Upper lobe of left lung (tissue), 6 donors: ENCODE measurements at regions not wholly inside any gene's neighbourhood (a gene's known extent, or its start where the extent isn't known, plus 50 kb on each side); places are given as distances from the start of the nearest gene placed in this dataset.

Source experiments
- ATAC-seq, 2 donors: fragments of 200-7000 bp; cut with Tn5 transposase; one replicate each; pipeline ENCODE4 v1.9.1; 2022; ENCODE audit warnings: mild to moderate bottlenecking in 2 of 2, moderate library complexity in 2 of 2; ENCODE audit not compliant: low FRiP score in 2 of 2
- DNase-seq, 2 donors: peaks; one replicate each; pipeline ENCODE4 v3.0.0-alpha.2; 2019 to 2020
- H3K27ac ChIP-seq, 4 donors: fragments of 200-600 bp; sonication (generic); one replicate each; pipeline ENCODE4 v1.5.1; 2016 to 2019
- H3K27me3 ChIP-seq, 4 donors: fragments of 200-600 bp; sonication (generic); one replicate each; pipeline ENCODE4 v1.5.1; 2017 to 2019
- H3K36me3 ChIP-seq, 4 donors: fragments of 200-600 bp; sonication (generic); one replicate each; pipeline ENCODE4 v1.5.1; 2016 to 2019
- H3K4me1 ChIP-seq, 4 donors: fragments of 200-600 bp; sonication (generic); one replicate each; pipeline ENCODE4 v1.5.1; 2018 to 2019
- H3K4me3 ChIP-seq, 4 donors: fragments of 200-600 bp; sonication (generic); one replicate each; pipeline ENCODE4 v1.5.1; 2017 to 2019; ENCODE audit warnings: mild to moderate bottlenecking in 2 of 4, moderate library complexity in 1 of 4
- H3K9me3 ChIP-seq, 4 donors: fragments of 200-600 bp; sonication (generic); one replicate each; pipeline ENCODE4 v1.5.1; 2018 to 2019
- EP300 ChIP-seq, 4 donors: sonication (generic); formaldehyde crosslinking; IDR thresholded peaks; one replicate each; pipeline ENCODE4 v1.5.1; 2017; ENCODE audit warnings: antibody characterized with exemption in 4 of 4, control low read depth in 2 of 4
- POLR2A ChIP-seq, 4 donors: fragments of 450-650 bp; IDR thresholded peaks; one replicate each; pipeline ENCODE4 v1.5.1; 2016 to 2017; ENCODE audit warnings: antibody characterized with exemption in 4 of 4, mild to moderate bottlenecking in 2 of 4
- POLR2AphosphoS5 ChIP-seq, 2 donors: sonication (generic); formaldehyde crosslinking; IDR thresholded peaks; one replicate each; pipeline ENCODE4 v1.5.1; 2017; ENCODE audit warnings: antibody characterized with exemption in 2 of 2
- WGBS, 2 donors: methylation state at CpG; one replicate each; pipeline ENCODE4 v1.1.5; 2017 to 2018; 5-methylcytosine and 5-hydroxymethylcytosine counted together
- TF ChIP-seq, protein P1 (sequence below), 6 experiments: fragments of 450-650 bp in 4 of 6; fragments of 200-600 bp in 2 of 6; sonication (generic) in 2 of 6; IDR thresholded peaks; one replicate each; pipeline ENCODE4 v1.5.1; 2016 to 2019; ENCODE audit warnings: antibody characterized with exemption in 6 of 6
- donor health status: DM: no; HTN: no; CAD: no; lungs with moderate emphysema.
- donor health status: DM: no; HTN: yes; CAD: no; lungs with severe emphysema.

DNA sequence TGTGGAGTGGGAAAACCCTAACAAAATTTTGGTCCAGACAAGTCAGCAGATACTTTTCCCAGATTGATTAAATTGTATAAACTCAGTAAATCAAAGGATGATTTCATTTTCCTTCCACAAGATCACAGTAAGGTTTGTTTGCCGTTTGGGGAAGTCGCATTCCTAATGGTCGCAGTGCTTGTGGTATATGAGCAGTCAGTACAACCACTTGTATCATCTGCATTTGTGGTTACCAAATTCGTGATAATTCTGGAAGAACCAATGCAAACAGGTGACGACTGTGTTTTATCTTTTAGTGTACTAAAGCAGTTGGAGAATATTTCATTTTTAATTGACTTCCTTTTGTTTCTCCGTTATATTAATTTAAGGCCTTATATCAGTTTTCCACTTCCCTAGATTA, 100.0 kb upstream of the CNTN6 start:
- no peaks in the 10 kb centered on the region for H3K9me3 ChIP-seq
- TF ChIP-seq POLR2A (IDR thresholded peaks at IDR 0.05) (no peak), POLR2AphosphoS5 (IDR thresholded peaks at IDR 0.05) (no peak), EP300 (IDR thresholded peaks at IDR 0.05) (no peak)
- TF ChIP-seq, protein P1, sequence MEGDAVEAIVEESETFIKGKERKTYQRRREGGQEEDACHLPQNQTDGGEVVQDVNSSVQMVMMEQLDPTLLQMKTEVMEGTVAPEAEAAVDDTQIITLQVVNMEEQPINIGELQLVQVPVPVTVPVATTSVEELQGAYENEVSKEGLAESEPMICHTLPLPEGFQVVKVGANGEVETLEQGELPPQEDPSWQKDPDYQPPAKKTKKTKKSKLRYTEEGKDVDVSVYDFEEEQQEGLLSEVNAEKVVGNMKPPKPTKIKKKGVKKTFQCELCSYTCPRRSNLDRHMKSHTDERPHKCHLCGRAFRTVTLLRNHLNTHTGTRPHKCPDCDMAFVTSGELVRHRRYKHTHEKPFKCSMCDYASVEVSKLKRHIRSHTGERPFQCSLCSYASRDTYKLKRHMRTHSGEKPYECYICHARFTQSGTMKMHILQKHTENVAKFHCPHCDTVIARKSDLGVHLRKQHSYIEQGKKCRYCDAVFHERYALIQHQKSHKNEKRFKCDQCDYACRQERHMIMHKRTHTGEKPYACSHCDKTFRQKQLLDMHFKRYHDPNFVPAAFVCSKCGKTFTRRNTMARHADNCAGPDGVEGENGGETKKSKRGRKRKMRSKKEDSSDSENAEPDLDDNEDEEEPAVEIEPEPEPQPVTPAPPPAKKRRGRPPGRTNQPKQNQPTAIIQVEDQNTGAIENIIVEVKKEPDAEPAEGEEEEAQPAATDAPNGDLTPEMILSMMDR (IDR thresholded peaks at IDR 0.05), result no peak
- no peak overlapping the region for H3K4me3 ChIP-seq
- no peak overlapping the region for H3K27ac ChIP-seq
- no peak for ATAC-seq
- H3K4me1 ChIP-seq, result no peaks in the 10 kb centered on the region
- H3K27me3 ChIP-seq, result no peaks in the 10 kb centered on the region
- no peaks in the 10 kb centered on the region for H3K36me3 ChIP-seq
- 56 to 70% methylated on average over 6 of the region's 6 CpGs for WGBS, 2 donors
- DNase-seq, result no peak

DNA sequence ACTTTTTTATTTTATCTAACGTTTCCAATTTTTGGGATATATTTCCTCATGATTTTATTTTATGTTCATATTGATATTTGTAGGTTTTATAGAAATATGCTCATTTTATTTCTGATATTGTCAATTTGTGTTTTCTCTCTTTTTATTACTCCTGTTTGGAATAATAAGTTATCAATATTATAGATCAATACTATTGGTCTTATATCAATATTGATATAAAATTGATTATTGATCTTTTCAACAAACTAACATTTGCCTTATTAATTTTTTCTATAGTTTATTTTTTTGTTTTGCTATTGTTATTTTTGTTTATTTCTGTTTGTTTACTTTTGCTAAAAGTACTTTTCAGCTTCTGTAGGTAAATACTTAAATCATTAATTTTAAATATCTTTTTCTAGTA, 90.8 kb upstream of the CNTN6 start:
- H3K9me3 ChIP-seq, result no peaks in the 10 kb centered on the region
- H3K4me3 ChIP-seq, result no peak overlapping the region
- H3K36me3 ChIP-seq, result no peaks in the 10 kb centered on the region
- ATAC-seq, result no peak
- H3K27ac ChIP-seq, result no peak overlapping the region
- TF ChIP-seq POLR2A (IDR thresholded peaks at IDR 0.05), result no peak
- no peak for TF ChIP-seq POLR2AphosphoS5 (IDR thresholded peaks at IDR 0.05)
- TF ChIP-seq EP300 (IDR thresholded peaks at IDR 0.05), result no peak
- TF ChIP-seq, protein P1 (IDR thresholded peaks at IDR 0.05), result no peak
- no peak for DNase-seq
- 86 to 87% methylated on average over 1 of the region's 1 CpG for WGBS, 2 donors
- no peaks in the 10 kb centered on the region for H3K4me1 ChIP-seq
- no peaks in the 10 kb centered on the region for H3K27me3 ChIP-seq

DNA sequence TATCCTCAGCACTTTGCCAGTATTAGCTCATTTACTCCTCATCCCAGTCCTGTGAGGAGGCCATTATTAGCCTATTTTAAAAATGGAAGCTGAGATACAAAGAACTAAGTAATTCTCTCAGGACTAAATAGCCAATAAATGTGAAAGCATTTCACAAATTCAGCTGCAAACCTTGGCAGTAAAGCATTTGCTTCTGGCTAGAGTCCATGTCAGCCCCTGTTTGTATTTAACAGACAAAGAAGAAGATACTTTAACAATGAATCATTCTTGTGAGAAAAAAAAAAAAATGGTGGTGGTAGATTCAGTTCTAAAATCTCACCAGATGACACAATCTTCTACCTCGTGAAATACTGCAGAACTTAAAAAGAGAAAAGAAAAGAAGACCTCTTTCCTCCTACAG, 85.0 kb upstream of the CNTN6 start:
- ATAC-seq, result no peak
- no peak overlapping the region for H3K4me3 ChIP-seq
- H3K4me1 ChIP-seq, result no peaks in the 10 kb centered on the region
- no peaks in the 10 kb centered on the region for H3K27me3 ChIP-seq
- WGBS, 2 donors, result 47 to 62% methylated on average over 1 of the region's 1 CpG
- TF ChIP-seq POLR2A (IDR thresholded peaks at IDR 0.05) (no peak), EP300 (IDR thresholded peaks at IDR 0.05) (no peak), POLR2AphosphoS5 (IDR thresholded peaks at IDR 0.05) (no peak)
- TF ChIP-seq, protein P1 (IDR thresholded peaks at IDR 0.05), result no peak
- H3K27ac ChIP-seq, result no peak overlapping the region
- no peaks in the 10 kb centered on the region for H3K36me3 ChIP-seq
- no peak for DNase-seq
- H3K9me3 ChIP-seq, result no peaks in the 10 kb centered on the region

DNA sequence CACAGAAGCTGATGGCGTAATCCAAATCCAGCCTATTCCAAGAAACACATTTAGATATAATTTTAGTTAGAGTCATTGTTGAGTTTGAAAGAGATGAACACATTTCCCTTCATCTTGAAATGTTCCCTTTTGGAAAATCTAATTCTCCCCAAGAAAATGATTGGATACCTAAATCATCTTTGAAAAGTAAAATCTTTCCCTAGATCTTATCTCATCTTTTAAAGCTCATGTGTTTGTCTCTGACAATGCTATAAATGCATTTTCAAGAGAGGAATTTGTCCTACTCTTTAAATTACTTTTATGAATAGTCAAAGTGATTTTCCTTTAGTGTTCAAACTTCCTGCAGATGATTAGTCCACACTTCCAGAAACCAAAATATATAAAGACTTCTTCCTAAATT, 82.6 kb upstream of the CNTN6 start:
- no peak for TF ChIP-seq POLR2AphosphoS5 (IDR thresholded peaks at IDR 0.05)
- H3K4me3 ChIP-seq, result no peak overlapping the region
- ATAC-seq, result no peak
- no peaks in the 10 kb centered on the region for H3K9me3 ChIP-seq
- WGBS, 2 donors, result 89 to 91% methylated on average over 1 of the region's 1 CpG
- no peak overlapping the region for H3K27ac ChIP-seq
- no peaks in the 10 kb centered on the region for H3K27me3 ChIP-seq
- no peaks in the 10 kb centered on the region for H3K4me1 ChIP-seq
- DNase-seq, result no peak
- no peaks in the 10 kb centered on the region for H3K36me3 ChIP-seq

DNA sequence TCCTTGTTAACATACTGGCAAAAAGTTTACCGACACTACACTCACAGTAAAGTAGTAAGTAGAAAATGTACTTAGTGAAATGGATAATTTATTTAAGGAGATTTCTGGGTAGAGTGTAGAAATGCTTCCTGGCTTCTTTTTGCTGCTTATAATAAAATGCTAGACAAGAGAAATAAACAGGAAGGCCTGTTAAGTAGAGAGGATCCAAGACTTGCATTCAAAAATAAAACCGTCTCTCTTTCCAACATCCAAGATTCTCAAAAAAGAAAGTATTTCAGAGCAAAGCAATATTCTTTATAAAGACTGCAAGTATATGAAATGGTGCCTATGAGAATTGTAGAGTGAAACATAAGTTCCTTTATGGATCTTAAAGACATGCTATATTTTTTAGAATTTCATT, 77.0 kb upstream of the CNTN6 start:
- H3K4me1 ChIP-seq, result no peaks in the 10 kb centered on the region
- ATAC-seq, result no peak
- DNase-seq, result no peak
- no peak overlapping the region for H3K4me3 ChIP-seq
- H3K27ac ChIP-seq, result no peak overlapping the region
- TF ChIP-seq, protein P1 (IDR thresholded peaks at IDR 0.05), result no peak
- TF ChIP-seq POLR2AphosphoS5 (IDR thresholded peaks at IDR 0.05) (no peak), POLR2A (IDR thresholded peaks at IDR 0.05) (no peak), EP300 (IDR thresholded peaks at IDR 0.05) (no peak)
- 51 to 57% methylated on average over 2 of the region's 2 CpGs for WGBS, 2 donors
- no peaks in the 10 kb centered on the region for H3K36me3 ChIP-seq
- no peaks in the 10 kb centered on the region for H3K27me3 ChIP-seq
- no peaks in the 10 kb centered on the region for H3K9me3 ChIP-seq
